ENCODE measurements at regions not wholly inside any gene's neighbourhood (a gene's known extent, or its start where the extent isn't known, plus 50 kb on each side); places are given as distances from the start of the nearest gene placed in this dataset.

DNA sequence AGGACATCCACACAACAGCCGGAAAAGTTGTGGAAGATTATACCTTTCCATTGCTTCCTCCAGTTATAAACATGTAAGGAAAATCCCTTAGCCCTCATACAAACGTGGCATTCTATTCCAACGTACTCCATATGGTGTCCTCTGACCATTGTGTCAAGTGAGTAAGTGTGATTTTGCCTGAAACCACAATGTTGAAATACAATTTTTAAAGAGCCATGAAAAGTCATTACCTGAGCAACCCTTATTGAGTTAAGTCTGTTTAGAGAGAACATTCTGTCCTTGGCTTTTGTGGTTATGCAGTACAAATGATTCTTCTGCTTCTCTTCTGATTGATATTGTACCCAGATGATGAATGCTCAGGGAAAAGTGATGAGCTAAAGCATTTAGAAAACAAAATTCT is 530.1 kb downstream of the HAO1 start:
- no peak overlapping the region for H3K4me3 ChIP-seq (ENCODE audit: low read depth, low read length)
- POLR2A ChIA-PET: no interaction called here
- CTCF ChIA-PET: interaction anchor here (0.6 kb wide), 1 partner anchor 343 kb away, joined by 5 read pairs; no protein-coding TSS in a partner anchor
- H3K9me3 ChIP-seq (ENCODE audit: control insufficient read depth, insufficient read depth, low read depth, low read length): no peaks in the 10 kb centered on the region
- TF ChIP-seq ZNF830 (tag by site-specific recombination; IDR thresholded peaks at IDR 0.05; ENCODE audit: low read depth) (no peak), ZNF132 (tag by site-specific recombination; IDR thresholded peaks at IDR 0.05; ENCODE audit: borderline replicate concordance) (no peak), GLIS1 (tag by site-specific recombination; IDR thresholded peaks at IDR 0.05) (no peak), ZNF600 (tag by site-specific recombination; IDR thresholded peaks at IDR 0.05) (no peak), GFI1B (tag by site-specific recombination; IDR thresholded peaks at IDR 0.05) (no peak), ZNF792 (tag by site-specific recombination; IDR thresholded peaks at IDR 0.05) (no peak), SP2 (tag by site-specific recombination; IDR thresholded peaks at IDR 0.05) (no peak)
- TF ChIP-seq, protein P1, sequence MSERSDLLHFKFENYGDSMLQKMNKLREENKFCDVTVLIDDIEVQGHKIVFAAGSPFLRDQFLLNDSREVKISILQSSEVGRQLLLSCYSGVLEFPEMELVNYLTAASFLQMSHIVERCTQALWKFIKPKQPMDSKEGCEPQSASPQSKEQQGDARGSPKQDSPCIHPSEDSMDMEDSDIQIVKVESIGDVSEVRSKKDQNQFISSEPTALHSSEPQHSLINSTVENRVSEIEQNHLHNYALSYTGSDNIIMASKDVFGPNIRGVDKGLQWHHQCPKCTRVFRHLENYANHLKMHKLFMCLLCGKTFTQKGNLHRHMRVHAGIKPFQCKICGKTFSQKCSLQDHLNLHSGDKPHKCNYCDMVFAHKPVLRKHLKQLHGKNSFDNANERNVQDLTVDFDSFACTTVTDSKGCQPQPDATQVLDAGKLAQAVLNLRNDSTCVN (tag by site-specific recombination; optimal IDR thresholded peaks at IDR 0.05): no peak
- TF ChIP-seq, protein P2, sequence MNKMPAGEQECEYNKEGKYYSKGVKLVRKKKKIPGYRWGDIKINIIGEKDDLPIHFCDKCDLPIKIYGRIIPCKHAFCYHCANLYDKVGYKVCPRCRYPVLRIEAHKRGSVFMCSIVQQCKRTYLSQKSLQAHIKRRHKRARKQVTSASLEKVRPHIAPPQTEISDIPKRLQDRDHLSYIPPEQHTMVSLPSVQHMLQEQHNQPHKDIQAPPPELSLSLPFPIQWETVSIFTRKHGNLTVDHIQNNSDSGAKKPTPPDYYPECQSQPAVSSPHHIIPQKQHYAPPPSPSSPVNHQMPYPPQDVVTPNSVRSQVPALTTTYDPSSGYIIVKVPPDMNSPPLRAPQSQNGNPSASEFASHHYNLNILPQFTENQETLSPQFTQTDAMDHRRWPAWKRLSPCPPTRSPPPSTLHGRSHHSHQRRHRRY (tag by site-specific recombination; IDR thresholded peaks at IDR 0.05): no peak
- TF ChIP-seq, protein P3, sequence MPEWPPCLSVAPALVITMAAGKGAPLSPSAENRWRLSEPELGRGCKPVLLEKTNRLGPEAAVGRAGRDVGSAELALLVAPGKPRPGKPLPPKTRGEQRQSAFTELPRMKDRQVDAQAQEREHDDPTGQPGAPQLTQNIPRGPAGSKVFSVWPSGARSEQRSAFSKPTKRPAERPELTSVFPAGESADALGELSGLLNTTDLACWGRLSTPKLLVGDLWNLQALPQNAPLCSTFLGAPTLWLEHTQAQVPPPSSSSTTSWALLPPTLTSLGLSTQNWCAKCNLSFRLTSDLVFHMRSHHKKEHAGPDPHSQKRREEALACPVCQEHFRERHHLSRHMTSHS (tag by site-specific recombination; IDR thresholded peaks at IDR 0.05): no peak
- TF ChIP-seq, protein P4, sequence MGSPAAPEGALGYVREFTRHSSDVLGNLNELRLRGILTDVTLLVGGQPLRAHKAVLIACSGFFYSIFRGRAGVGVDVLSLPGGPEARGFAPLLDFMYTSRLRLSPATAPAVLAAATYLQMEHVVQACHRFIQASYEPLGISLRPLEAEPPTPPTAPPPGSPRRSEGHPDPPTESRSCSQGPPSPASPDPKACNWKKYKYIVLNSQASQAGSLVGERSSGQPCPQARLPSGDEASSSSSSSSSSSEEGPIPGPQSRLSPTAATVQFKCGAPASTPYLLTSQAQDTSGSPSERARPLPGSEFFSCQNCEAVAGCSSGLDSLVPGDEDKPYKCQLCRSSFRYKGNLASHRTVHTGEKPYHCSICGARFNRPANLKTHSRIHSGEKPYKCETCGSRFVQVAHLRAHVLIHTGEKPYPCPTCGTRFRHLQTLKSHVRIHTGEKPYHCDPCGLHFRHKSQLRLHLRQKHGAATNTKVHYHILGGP (tag by site-specific recombination; IDR thresholded peaks at IDR 0.05): no peak
- no peaks in the 10 kb centered on the region for H3K4me1 ChIP-seq (ENCODE audit: control insufficient read depth, insufficient read depth, low read length)
- no peak overlapping the region for H3K27ac ChIP-seq (ENCODE audit: extremely low read depth, low read depth, low read length)
- H3K36me3 ChIP-seq (ENCODE audit: control insufficient read depth in 2 of 2, insufficient read depth in 1 of 2, low read length in 2 of 2): no peaks in the 10 kb centered on the region

DNA sequence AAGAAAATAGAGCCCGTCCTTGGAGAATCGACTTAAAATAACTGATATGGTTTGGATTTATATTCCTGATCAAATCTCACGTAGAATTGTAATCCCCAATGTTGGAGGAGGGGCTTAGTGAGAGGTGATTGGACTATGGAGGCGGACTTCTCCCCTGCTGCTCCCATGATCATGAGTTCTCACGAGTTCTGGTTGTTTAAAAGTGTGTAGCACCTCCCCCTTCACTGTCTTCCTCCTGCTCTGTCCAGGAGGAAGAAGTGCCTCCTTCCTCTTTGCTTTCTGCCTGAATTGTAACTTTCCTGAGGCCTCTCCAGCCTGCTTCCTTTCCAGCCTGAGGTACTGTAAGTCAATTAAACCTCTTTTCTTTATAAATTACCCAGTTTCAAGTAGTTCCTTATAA is 529.2 kb downstream of the HAO1 start:
- no peaks in the 10 kb centered on the region for H3K36me3 ChIP-seq (ENCODE audit: control insufficient read depth in 2 of 2, insufficient read depth in 1 of 2, low read length in 2 of 2)
- H3K4me3 ChIP-seq (ENCODE audit: low read depth, low read length): no peak overlapping the region
- TF ChIP-seq ZNF335 (tag by site-specific recombination; conservative IDR thresholded peaks at IDR 0.05) (no peak), REPIN1 (tag by site-specific recombination; IDR thresholded peaks at IDR 0.05; ENCODE audit: low read depth) (no peak)
- ChIA-PET CTCF (interaction anchor here (0.6 kb wide), 1 partner anchor 342 kb away, joined by 5 read pairs; no protein-coding TSS in a partner anchor), POLR2A (no interaction called here)
- no peaks in the 10 kb centered on the region for H3K9me3 ChIP-seq (ENCODE audit: control insufficient read depth, insufficient read depth, low read depth, low read length)
- no peak overlapping the region for H3K27ac ChIP-seq (ENCODE audit: extremely low read depth, low read depth, low read length)
- no peaks in the 10 kb centered on the region for H3K4me1 ChIP-seq (ENCODE audit: control insufficient read depth, insufficient read depth, low read length)

DNA sequence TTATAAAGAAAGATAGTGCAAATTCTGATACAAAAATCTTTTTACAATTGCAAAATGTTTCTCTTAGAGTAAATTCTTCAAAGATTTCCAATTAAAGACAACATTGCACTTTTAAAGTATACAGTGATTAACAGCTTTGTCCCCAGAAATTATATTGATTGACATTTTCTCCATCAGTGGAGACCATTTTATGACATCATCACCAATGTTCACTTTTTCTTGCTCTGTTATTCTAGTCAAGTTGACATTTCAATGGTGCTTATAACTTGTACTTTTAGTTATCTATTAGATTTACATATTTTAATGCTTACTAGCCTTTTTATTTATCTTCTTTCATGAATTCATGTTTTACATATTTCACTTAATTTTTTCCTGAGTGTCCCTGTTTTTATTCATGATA is 524.8 kb downstream of the HAO1 start:
- H3K4me1 ChIP-seq (ENCODE audit: control insufficient read depth, insufficient read depth, low read length): no peaks in the 10 kb centered on the region
- TF ChIP-seq ZNF548 (tag by site-specific recombination; IDR thresholded peaks at IDR 0.05) (no peak), KLF1 (tag by site-specific recombination; IDR thresholded peaks at IDR 0.05) (no peak), MZF1 (tag by site-specific recombination; IDR thresholded peaks at IDR 0.05; ENCODE audit: borderline replicate concordance) (no peak), ZNF76 (tag by site-specific recombination; IDR thresholded peaks at IDR 0.05; ENCODE audit: borderline replicate concordance, low read depth) (no peak), REPIN1 (tag by site-specific recombination; IDR thresholded peaks at IDR 0.05; ENCODE audit: low read depth) (no peak), ZNF621 (tag by site-specific recombination; IDR thresholded peaks at IDR 0.05) (no peak), ZBTB48 (tag by site-specific recombination; IDR thresholded peaks at IDR 0.05) (no peak), ZNF341 (tag by site-specific recombination; IDR thresholded peaks at IDR 0.05; ENCODE audit: low read depth) (no peak)
- TF ChIP-seq, protein P5, sequence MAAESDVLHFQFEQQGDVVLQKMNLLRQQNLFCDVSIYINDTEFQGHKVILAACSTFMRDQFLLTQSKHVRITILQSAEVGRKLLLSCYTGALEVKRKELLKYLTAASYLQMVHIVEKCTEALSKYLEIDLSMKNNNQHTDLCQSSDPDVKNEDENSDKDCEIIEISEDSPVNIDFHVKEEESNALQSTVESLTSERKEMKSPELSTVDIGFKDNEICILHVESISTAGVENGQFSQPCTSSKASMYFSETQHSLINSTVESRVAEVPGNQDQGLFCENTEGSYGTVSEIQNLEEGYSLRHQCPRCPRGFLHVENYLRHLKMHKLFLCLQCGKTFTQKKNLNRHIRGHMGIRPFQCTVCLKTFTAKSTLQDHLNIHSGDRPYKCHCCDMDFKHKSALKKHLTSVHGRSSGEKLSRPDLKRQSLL (tag by site-specific recombination; IDR thresholded peaks at IDR 0.05): no peak
- H3K4me3 ChIP-seq (ENCODE audit: low read depth, low read length): no peak overlapping the region
- ChIA-PET POLR2A (no interaction called here), CTCF (no interaction called here)
- H3K9me3 ChIP-seq (ENCODE audit: control insufficient read depth, insufficient read depth, low read depth, low read length): no peaks in the 10 kb centered on the region
- no peaks in the 10 kb centered on the region for H3K36me3 ChIP-seq (ENCODE audit: control insufficient read depth in 2 of 2, insufficient read depth in 1 of 2, low read length in 2 of 2)
- H3K27ac ChIP-seq (ENCODE audit: extremely low read depth, low read depth, low read length): no peak overlapping the region
